Activated CD8-positive, alpha-beta T cell treated with anti-CD3 and anti-CD28 coated beads for 36 hours (primary cell): ENCODE measurements at regions not wholly inside any gene's neighbourhood (a gene's known extent, or its start where the extent isn't known, plus 50 kb on each side); places are given as distances from the start of the nearest gene placed in this dataset.

ENCODE experiments used
- ATAC-seq: fragments of 200-7000 bp; cut with Tn5 transposase; one replicate; pipeline ENCODE4 v1.10.0; 2021; ENCODE audit warnings: mild to moderate bottlenecking, moderate library complexity
- CTCF ChIA-PET: fragments of 350-600 bp; sonication (Branson Sonifier 250); formaldehyde crosslinking; loops from one replicate; lab custom pipeline; 2021; ENCODE audit warnings: antibody characterized with exemption; lab: Charles Lee
- POLR2A ChIA-PET: fragments of 350-600 bp; sonication (Branson Sonifier 250); formaldehyde crosslinking; loops from one replicate; lab custom pipeline; 2021; ENCODE audit warnings: antibody characterized with exemption; lab: Charles Lee
- DNase-seq: peaks from one replicate; pipeline ENCODE4 v3.0.0-alpha.2; 2020
- H3K27ac Mint-ChIP-seq: one replicate; pipeline ENCODE4 v1.8.0; 2021; ENCODE audit warnings: mild to moderate bottlenecking, mixed read lengths
- H3K27me3 Mint-ChIP-seq: one replicate; pipeline ENCODE4 v1.8.0; 2021; ENCODE audit warnings: mixed read lengths
- H3K36me3 Mint-ChIP-seq: one replicate; pipeline ENCODE4 v1.8.0; 2021; ENCODE audit warnings: low read depth, mixed read lengths
- H3K4me1 Mint-ChIP-seq: one replicate; pipeline ENCODE4 v1.8.0; 2021; ENCODE audit warnings: low read depth, mixed read lengths
- H3K4me3 Mint-ChIP-seq: one replicate; pipeline ENCODE4 v1.8.0; 2021; ENCODE audit warnings: mild to moderate bottlenecking, moderate library complexity, mixed read lengths
- H3K9me3 Mint-ChIP-seq: one replicate; pipeline ENCODE4 v1.8.0; 2021; ENCODE audit warnings: mixed read lengths
- intact Hi-C: fragments of 100-400 bp; cut with micrococcal nuclease; formaldehyde crosslinking; loops from one replicate; pipeline ENCODE4 v1.10.0; 2022
- TF ChIP-seq, protein P1 (sequence below): fragments of 200-600 bp; IDR thresholded peaks from one replicate; pipeline ENCODE4 v1.8.0; 2022; ENCODE audit warnings: antibody characterized with exemption, mild to moderate bottlenecking

DNA sequence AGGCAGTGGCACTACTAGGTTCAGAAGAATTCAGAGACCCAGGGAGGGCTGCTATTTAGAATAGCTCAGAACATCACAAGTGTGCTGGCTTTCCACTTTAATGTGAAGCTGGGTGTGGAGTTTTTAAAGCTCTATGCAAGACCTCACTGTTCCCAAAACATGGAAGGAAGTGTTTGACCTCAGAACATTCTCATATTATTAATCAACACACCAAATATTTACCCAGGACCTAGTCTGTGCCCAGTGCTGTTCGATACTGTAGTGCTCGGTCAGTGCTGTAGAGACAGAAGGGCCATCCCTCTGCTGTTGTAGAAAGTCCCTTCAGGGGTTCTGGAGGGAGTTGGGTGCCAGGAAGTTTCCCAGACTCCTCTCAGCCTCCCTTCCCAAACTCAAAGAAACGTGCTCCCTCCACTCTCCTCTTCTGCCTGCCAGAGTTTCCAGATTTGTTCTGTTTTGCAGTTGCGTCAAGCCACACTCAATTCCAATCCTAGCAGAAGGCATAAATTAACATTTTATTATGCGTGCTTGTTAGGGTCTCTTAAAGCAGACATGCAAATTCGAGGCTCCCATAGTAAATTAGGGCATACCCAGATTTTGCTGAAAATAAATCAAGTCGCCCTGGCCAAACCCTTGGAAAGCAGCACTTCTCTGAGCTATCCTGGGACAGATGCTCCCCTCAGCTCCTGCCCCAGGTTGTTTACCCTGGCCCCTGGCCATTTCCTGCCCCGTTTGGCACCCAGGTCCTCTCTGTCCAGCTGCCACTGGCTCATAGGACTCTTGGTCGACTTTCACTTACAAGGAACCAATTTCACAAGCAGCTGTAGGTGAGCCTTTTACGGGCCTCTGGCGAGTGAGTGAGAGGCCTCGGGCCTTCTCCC lies 248.6 kb downstream of the HIVEP2 start:
- ATAC-seq (no peak), DNase-seq (no peak)
- H3K27me3 Mint-ChIP-seq, result no peaks in the 10 kb centered on the region
- ChIA-PET POLR2A (interaction anchor here (0.8 kb wide), 1 partner anchor 66 kb away, joined by 3 read pairs; no protein-coding TSS in a partner anchor), CTCF (interaction anchor here (1.1 to 1.6 kb wide), 4 partner anchors 16 to 330 kb away, joined by 3 to 5 read pairs (median 4); no protein-coding TSS in a partner anchor)
- no peak overlapping the region for H3K4me3 Mint-ChIP-seq
- peaks cover 24% of the 10 kb centered on the region for H3K4me1 Mint-ChIP-seq
- intact Hi-C loops, result no loop called here
- no peaks in the 10 kb centered on the region for H3K9me3 Mint-ChIP-seq
- H3K27ac Mint-ChIP-seq, result no peak overlapping the region
- TF ChIP-seq, protein P1, sequence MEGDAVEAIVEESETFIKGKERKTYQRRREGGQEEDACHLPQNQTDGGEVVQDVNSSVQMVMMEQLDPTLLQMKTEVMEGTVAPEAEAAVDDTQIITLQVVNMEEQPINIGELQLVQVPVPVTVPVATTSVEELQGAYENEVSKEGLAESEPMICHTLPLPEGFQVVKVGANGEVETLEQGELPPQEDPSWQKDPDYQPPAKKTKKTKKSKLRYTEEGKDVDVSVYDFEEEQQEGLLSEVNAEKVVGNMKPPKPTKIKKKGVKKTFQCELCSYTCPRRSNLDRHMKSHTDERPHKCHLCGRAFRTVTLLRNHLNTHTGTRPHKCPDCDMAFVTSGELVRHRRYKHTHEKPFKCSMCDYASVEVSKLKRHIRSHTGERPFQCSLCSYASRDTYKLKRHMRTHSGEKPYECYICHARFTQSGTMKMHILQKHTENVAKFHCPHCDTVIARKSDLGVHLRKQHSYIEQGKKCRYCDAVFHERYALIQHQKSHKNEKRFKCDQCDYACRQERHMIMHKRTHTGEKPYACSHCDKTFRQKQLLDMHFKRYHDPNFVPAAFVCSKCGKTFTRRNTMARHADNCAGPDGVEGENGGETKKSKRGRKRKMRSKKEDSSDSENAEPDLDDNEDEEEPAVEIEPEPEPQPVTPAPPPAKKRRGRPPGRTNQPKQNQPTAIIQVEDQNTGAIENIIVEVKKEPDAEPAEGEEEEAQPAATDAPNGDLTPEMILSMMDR, result no peak
- no peaks in the 10 kb centered on the region for H3K36me3 Mint-ChIP-seq

DNA sequence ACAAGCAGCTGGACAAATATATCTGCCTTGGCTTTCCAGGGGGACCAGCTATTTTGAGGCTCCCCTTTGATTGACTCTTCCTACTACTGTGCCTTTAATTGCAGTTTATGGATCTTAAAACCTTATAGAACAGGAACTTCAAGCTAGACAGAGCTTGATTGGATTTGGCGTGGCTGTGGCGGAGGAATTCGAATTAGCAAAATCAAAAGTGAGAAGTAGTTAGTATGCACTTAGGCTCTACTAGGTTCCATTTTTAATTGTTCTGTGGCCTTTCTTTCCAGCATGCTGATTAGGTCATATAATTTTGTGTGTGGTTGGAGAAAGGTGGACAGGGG lies 248.0 kb downstream of the HIVEP2 start:
- no peak for ATAC-seq
- no peak overlapping the region for H3K4me3 Mint-ChIP-seq
- H3K27me3 Mint-ChIP-seq, result no peaks in the 10 kb centered on the region
- H3K36me3 Mint-ChIP-seq, result no peaks in the 10 kb centered on the region
- TF ChIP-seq, protein P1, result no peak
- no peaks in the 10 kb centered on the region for H3K9me3 Mint-ChIP-seq
- ChIA-PET POLR2A (no interaction called here), CTCF (interaction anchor here (1.1 to 1.6 kb wide), 3 partner anchors 15 to 330 kb away, joined by 3 to 5 read pairs (median 3); no protein-coding TSS in a partner anchor)
- DNase-seq, result no peak
- peaks cover 24% of the 10 kb centered on the region for H3K4me1 Mint-ChIP-seq
- no peak overlapping the region for H3K27ac Mint-ChIP-seq
- intact Hi-C loops, result no loop called here

DNA sequence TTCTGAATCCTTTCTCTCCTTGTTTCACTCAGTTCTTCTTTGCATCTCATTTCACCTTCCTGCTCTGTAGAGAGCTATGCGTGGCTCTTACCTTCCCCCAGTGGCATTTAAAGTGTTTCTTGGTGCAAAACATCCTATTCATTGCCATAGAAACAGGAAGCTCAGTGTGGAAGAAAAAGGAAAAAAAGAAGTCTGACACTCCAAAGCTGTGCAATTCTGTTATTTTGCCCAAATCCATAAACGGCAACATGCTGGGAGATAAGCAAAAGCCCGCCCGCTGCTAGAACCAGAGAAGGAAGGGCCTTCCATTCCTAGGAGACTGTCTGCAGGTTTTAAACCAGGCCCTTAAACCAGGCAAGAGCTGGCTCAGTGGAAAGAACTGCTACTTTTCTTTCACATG lies 247.1 kb downstream of the HIVEP2 start:
- POLR2A ChIA-PET, result interaction anchor here (1.5 kb wide), 1 partner anchor 127 kb away, joined by 3 read pairs; no protein-coding TSS in a partner anchor

DNA sequence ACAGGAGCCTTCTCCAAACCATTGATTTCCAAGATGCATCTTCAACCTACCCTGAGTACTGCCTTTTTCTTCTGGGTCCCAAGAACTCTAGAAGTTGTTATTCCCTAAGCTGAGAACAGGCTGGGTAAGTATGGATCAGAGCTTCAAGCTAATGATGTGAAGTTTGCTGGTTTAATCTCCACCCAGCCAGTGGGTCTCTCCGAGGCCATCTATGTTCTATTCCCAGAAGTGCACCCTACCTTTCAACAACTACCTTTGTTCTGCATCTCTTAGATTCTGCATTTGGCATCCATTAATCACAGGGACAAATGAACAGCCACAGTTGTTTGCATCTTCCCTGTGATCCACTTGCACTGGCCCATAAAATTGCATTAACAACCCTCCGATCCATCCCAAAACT lies 246.2 kb downstream of the HIVEP2 start:
- POLR2A ChIA-PET, result interaction anchor here (1.5 kb wide), 1 partner anchor 126 kb away, joined by 3 read pairs; no protein-coding TSS in a partner anchor
- ATAC-seq, result no peak
- H3K4me1 Mint-ChIP-seq, result peaks cover 17% of the 10 kb centered on the region
- no peak overlapping the region for H3K4me3 Mint-ChIP-seq
- intact Hi-C loops, result no loop called here
- TF ChIP-seq, protein P1, result no peak
- DNase-seq, result no peak
- H3K9me3 Mint-ChIP-seq, result no peaks in the 10 kb centered on the region
- H3K27me3 Mint-ChIP-seq, result no peaks in the 10 kb centered on the region
- no peak overlapping the region for H3K27ac Mint-ChIP-seq
- no peaks in the 10 kb centered on the region for H3K36me3 Mint-ChIP-seq
- CTCF ChIA-PET, result interaction anchor here (0.8 to 1.4 kb wide), 4 partner anchors 8 to 224 kb away, joined by 3 to 4 read pairs (median 3); no protein-coding TSS in a partner anchor

More for the DNA sequence above, 247.1 kb downstream of the HIVEP2 start:
- Mint-ChIP-seq H3K36me3 (no peaks in the 10 kb centered on the region), H3K4me1 (peaks cover 21% of the 10 kb centered on the region), H3K27me3 (no peaks in the 10 kb centered on the region), H3K27ac (no peak overlapping the region), H3K9me3 (no peaks in the 10 kb centered on the region), H3K4me3 (no peak overlapping the region)
- TF ChIP-seq, protein P1, result no peak
- CTCF ChIA-PET, result interaction anchor here (0.7 to 1.6 kb wide), 6 partner anchors 9 to 329 kb away, joined by 3 to 5 read pairs (median 3); no protein-coding TSS in a partner anchor
- intact Hi-C loops, result no loop called here
- no peak for ATAC-seq
- DNase-seq, result no peak

DNA sequence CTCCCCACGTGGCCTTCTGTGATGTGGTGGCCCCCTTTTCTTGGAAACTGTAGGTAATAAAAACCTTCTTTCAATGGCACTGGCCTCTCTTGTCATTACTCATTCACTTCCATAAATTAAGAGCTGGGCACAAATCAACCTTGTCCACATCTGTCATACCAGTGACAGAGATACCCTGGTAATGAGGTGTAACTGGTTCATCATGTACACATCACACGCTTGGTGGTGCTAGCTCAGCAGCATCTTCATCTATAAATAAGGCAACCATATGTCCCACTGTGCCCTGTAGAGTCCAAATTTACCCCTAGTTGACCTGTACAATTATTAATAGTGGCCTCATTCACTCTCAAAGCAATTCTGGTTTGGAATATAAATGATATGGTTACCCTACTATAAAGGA lies 245.6 kb downstream of the HIVEP2 start:
- no peaks in the 10 kb centered on the region for H3K36me3 Mint-ChIP-seq
- H3K27ac Mint-ChIP-seq, result no peak overlapping the region
- intact Hi-C loops, result no loop called here
- H3K9me3 Mint-ChIP-seq, result no peaks in the 10 kb centered on the region
- ChIA-PET CTCF (interaction anchor here (1.0 to 1.9 kb wide), 2 partner anchors 12 to 133 kb away, joined by 3 to 7 read pairs; no protein-coding TSS in a partner anchor), POLR2A (no interaction called here)
- TF ChIP-seq, protein P1, result no peak
- ATAC-seq (no peak), DNase-seq (no peak)
- no peak overlapping the region for H3K4me3 Mint-ChIP-seq
- peaks cover 10% of the 10 kb centered on the region for H3K4me1 Mint-ChIP-seq
- H3K27me3 Mint-ChIP-seq, result no peaks in the 10 kb centered on the region
